ENCODE measurements at regions not wholly inside any gene's neighbourhood (a gene's known extent, or its start where the extent isn't known, plus 50 kb on each side); places are given as distances from the start of the nearest gene placed in this dataset.

GRCh38 chr12:92552412-92553108, 150.2 kb upstream of the PLEKHG7 start:
- no peak for DNase-seq

- DNase-seq, result peak; percentile 50
These were observed 150.9 kb upstream of the PLEKHG7 start for GRCh38 chr12:92551853-92552397.

GRCh38 chr12:92551210-92551609, 151.6 kb upstream of the PLEKHG7 start:
- DNase-seq, result no peak

GRCh38 chr12:92550661-92551060, 152.1 kb upstream of the PLEKHG7 start:
- DNase-seq, result no peak

GRCh38 chr12:92550254-92550653, 152.5 kb upstream of the PLEKHG7 start:
- no peak for DNase-seq

GRCh38 chr12:92549516-92549915, 153.3 kb upstream of the PLEKHG7 start:
- DNase-seq, result no peak

- DNase-seq, result no peak
These were observed 154.9 kb upstream of the PLEKHG7 start for GRCh38 chr12:92547906-92548305.

- no peak for DNase-seq
These were observed 155.4 kb upstream of the PLEKHG7 start for GRCh38 chr12:92547420-92547819.

GRCh38 chr12:92546635-92547348, 156.0 kb upstream of the PLEKHG7 start:
- no peak for DNase-seq

GRCh38 chr12:92546259-92546634, 156.5 kb upstream of the PLEKHG7 start:
- DNase-seq, result no peak

GRCh38 chr12:92544322-92544721, 158.5 kb upstream of the PLEKHG7 start:
- DNase-seq, result no peak

GRCh38 chr12:92543840-92544239, 158.9 kb upstream of the PLEKHG7 start:
- DNase-seq, result no peak

GRCh38 chr12:92543359-92543758, 159.4 kb upstream of the PLEKHG7 start:
- DNase-seq, result no peak

GRCh38 chr12:92541731-92542130, 161.1 kb upstream of the PLEKHG7 start:
- no peak for DNase-seq

GRCh38 chr12:92540782-92541423, 161.9 kb upstream of the PLEKHG7 start:
- DNase-seq, result no peak

GRCh38 chr12:92539976-92540781, 162.6 kb upstream of the PLEKHG7 start:
- no peak for DNase-seq

- DNase-seq, result peak; percentile 63
These were observed 163.6 kb upstream of the PLEKHG7 start for GRCh38 chr12:92539110-92539749.

- DNase-seq, result no peak
These were observed 165.4 kb upstream of the PLEKHG7 start for GRCh38 chr12:92537290-92537960.

GRCh38 chr12:92535961-92536360, 166.8 kb upstream of the PLEKHG7 start:
- DNase-seq, result no peak

GRCh38 chr12:92533280-92533890, 169.4 kb upstream of the PLEKHG7 start:
- peak; percentile 26 for DNase-seq

GRCh38 chr12:92530706-92531105, 172.1 kb upstream of the PLEKHG7 start:
- DNase-seq, result no peak

Data from fibroblast of skin of right quadriceps (primary cell).